ENCODE measurements at regions not wholly inside any gene's neighbourhood (a gene's known extent, or its start where the extent isn't known, plus 50 kb on each side); places are given as distances from the start of the nearest gene placed in this dataset.

GRCh38 chr9:87443461-87443860 lies 54.2 kb upstream of the DAPK1 start:
- TF ChIP-seq CTCF (IDR thresholded peaks at IDR 0.05 in 2 of 3, conservative IDR thresholded peaks at IDR 0.05 in 1 of 3; ENCODE audit: borderline replicate concordance in 1 of 3, insufficient read depth in 1 of 3, low read depth in 2 of 3, low read length in 2 of 3): no peak
- no peak for TF ChIP-seq POLR2A (IDR thresholded peaks at IDR 0.05; ENCODE audit: borderline replicate concordance, extremely low read depth, insufficient read depth, insufficient read length)
- TF ChIP-seq ZNF274 (IDR thresholded peaks at IDR 0.05; ENCODE audit: low read depth, low read length): no peak
- TF ChIP-seq EZH2 (IDR thresholded peaks at IDR 0.05): no peak
- no peak for TF ChIP-seq ZBTB33 (IDR thresholded peaks at IDR 0.05; ENCODE audit: extremely low read depth, insufficient replicate concordance, low read length)
- TF ChIP-seq POLR2AphosphoS5 (IDR thresholded peaks at IDR 0.05; ENCODE audit: low read depth, low read length): no peak
- no peak for TF ChIP-seq EZH2phosphoT487 (IDR thresholded peaks at IDR 0.05; ENCODE audit: borderline replicate concordance)
- no peak for TF ChIP-seq REST (IDR thresholded peaks at IDR 0.05; ENCODE audit: low read depth)
- no peak for TF ChIP-seq YY1 (IDR thresholded peaks at IDR 0.05; ENCODE audit: extremely low read depth, insufficient replicate concordance, low read depth, low read length)
- TF ChIP-seq RAD21 (IDR thresholded peaks at IDR 0.05; ENCODE audit: low read depth): no peak
- no peak for TF ChIP-seq CEBPB (IDR thresholded peaks at IDR 0.05; ENCODE audit: low read depth)
- TF ChIP-seq ZFX (IDR thresholded peaks at IDR 0.05): no peak
- TF ChIP-seq TCF7L2 (IDR thresholded peaks at IDR 0.05; ENCODE audit: borderline replicate concordance, extremely low read depth, insufficient read depth, insufficient read length): no peak

Data from HCT116 (cell line).